H9 (cell line): ENCODE measurements at regions not wholly inside any gene's neighbourhood (a gene's known extent, or its start where the extent isn't known, plus 50 kb on each side); places are given as distances from the start of the nearest gene placed in this dataset.

Source experiments
- DNase-seq: peaks from one replicate; pipeline ENCODE4 v3.0.0-alpha.2; 2017
- H2AFZ ChIP-seq: one replicate; pipeline ENCODE4 v1.6.1; 2013; ENCODE audit warnings: mild to moderate bottlenecking, low read length, control low read depth, moderate library complexity
- H2AK5ac ChIP-seq: 2 replicates; pipeline ENCODE4 v1.6.1; 2013; ENCODE audit warnings: low read length, control low read depth, mixed read lengths; ENCODE audit not compliant: insufficient read length
- H2BK120ac ChIP-seq: one replicate; pipeline ENCODE4 v1.6.1; 2013; ENCODE audit warnings: low read depth, mild to moderate bottlenecking, low read length, control low read depth, inconsistent platforms; ENCODE audit not compliant: poor library complexity, severe bottlenecking
- H2BK12ac ChIP-seq: 2 replicates; pipeline ENCODE4 v1.6.1; 2013; ENCODE audit warnings: low read length, control low read depth, mixed read lengths, low read depth; ENCODE audit not compliant: insufficient read length
- H2BK15ac ChIP-seq: 2 replicates; pipeline ENCODE4 v1.6.1; 2013; ENCODE audit warnings: low read depth, low read length, control low read depth
- H2BK20ac ChIP-seq: one replicate; pipeline ENCODE4 v1.6.1; 2013; ENCODE audit warnings: low read depth, mild to moderate bottlenecking, low read length, control low read depth, inconsistent platforms; ENCODE audit not compliant: poor library complexity, severe bottlenecking
- H2BK5ac ChIP-seq: 2 replicates; pipeline ENCODE4 v1.6.1; 2013; ENCODE audit warnings: low read length, control low read depth, mixed read lengths; ENCODE audit not compliant: insufficient read length
- H3K14ac ChIP-seq: 2 replicates; pipeline ENCODE4 v1.6.1; 2013; ENCODE audit warnings: low read length, control low read depth; ENCODE audit not compliant: insufficient read depth
- H3K18ac ChIP-seq: 2 replicates; pipeline ENCODE4 v1.6.1; 2013; ENCODE audit warnings: low read depth, mild to moderate bottlenecking, mixed read lengths, low read length, control low read depth; ENCODE audit not compliant: insufficient read length
- H3K23ac ChIP-seq: 2 replicates; pipeline ENCODE4 v1.6.1; 2013; ENCODE audit warnings: low read length, control low read depth, mixed read lengths, low read depth; ENCODE audit not compliant: insufficient read length
- H3K23me2 ChIP-seq: 2 replicates; pipeline ENCODE4 v1.6.1; 2013; ENCODE audit warnings: low read depth, mild to moderate bottlenecking, mixed read lengths, low read length, control low read depth; ENCODE audit not compliant: insufficient read length, poor library complexity, severe bottlenecking
- H3K27ac ChIP-seq: 2 replicates; pipeline ENCODE4 v1.5.1; 2013; ENCODE audit warnings: low read length, control low read depth, mixed read lengths, low read depth; ENCODE audit not compliant: insufficient read length
- H3K27me3 ChIP-seq: 2 replicates; pipeline ENCODE4 v1.6.1; 2013; ENCODE audit warnings: low read length, control low read depth, inconsistent platforms; ENCODE audit not compliant: insufficient read depth
- H3K4ac ChIP-seq: 2 replicates; pipeline ENCODE4 v1.6.1; 2013; ENCODE audit warnings: low read depth, mild to moderate bottlenecking, control low read depth, inconsistent platforms, low read length, moderate library complexity
- H3K4me1 ChIP-seq: 2 replicates; pipeline ENCODE4 v1.6.1; 2013; ENCODE audit warnings: low read length, control low read depth, inconsistent platforms; ENCODE audit not compliant: insufficient read depth
- H3K4me2 ChIP-seq: 2 replicates; pipeline ENCODE4 v1.6.1; 2013; ENCODE audit warnings: low read length, control low read depth, mixed read lengths; ENCODE audit not compliant: insufficient read length, insufficient read depth
- H3K56ac ChIP-seq: 2 replicates; pipeline ENCODE4 v1.6.1; 2013; ENCODE audit warnings: low read depth, mild to moderate bottlenecking, mixed read lengths, low read length, control low read depth; ENCODE audit not compliant: insufficient read length
- H3K79me1 ChIP-seq: 2 replicates; pipeline ENCODE4 v1.6.1; 2013; ENCODE audit warnings: low read depth, mild to moderate bottlenecking, moderate library complexity, low read length, control low read depth, inconsistent platforms; ENCODE audit not compliant: insufficient read depth, poor library complexity, severe bottlenecking
- H3K79me2 ChIP-seq: 2 replicates; pipeline ENCODE4 v1.6.1; 2013; ENCODE audit warnings: low read length, control low read depth, inconsistent platforms; ENCODE audit not compliant: insufficient read depth
- H3K9ac ChIP-seq: 2 replicates; pipeline ENCODE4 v1.6.1; 2013; ENCODE audit warnings: low read length, control low read depth, mixed read lengths; ENCODE audit not compliant: insufficient read length; ENCODE audit errors: extremely low read depth
- H3K9me3 ChIP-seq: one replicate; pipeline ENCODE4 v1.6.1; 2013; ENCODE audit warnings: low read depth, low read length, inconsistent platforms; ENCODE audit not compliant: control insufficient read depth
- H3T11ph ChIP-seq: one replicate; pipeline ENCODE4 v1.6.1; 2013; ENCODE audit warnings: mild to moderate bottlenecking, low read length, control low read depth, inconsistent platforms
- H4K20me1 ChIP-seq: one replicate; pipeline ENCODE4 v1.6.1; 2013; ENCODE audit not compliant: control insufficient read depth, insufficient read length, insufficient read depth
- H4K5ac ChIP-seq: 2 replicates; pipeline ENCODE4 v1.6.1; 2013; ENCODE audit warnings: low read depth, mild to moderate bottlenecking, mixed read lengths, low read length, control low read depth; ENCODE audit not compliant: insufficient read length
- H4K8ac ChIP-seq: replicated peaks from 2 replicates; pipeline ENCODE4 v1.6.1; 2013; ENCODE audit warnings: low read length, control low read depth, mixed read lengths, low read depth; ENCODE audit not compliant: insufficient read length
- H4K91ac ChIP-seq: 2 replicates; pipeline ENCODE4 v1.6.1; 2013; ENCODE audit warnings: low read depth, mild to moderate bottlenecking, moderate library complexity, mixed read lengths, low read length, control low read depth; ENCODE audit not compliant: insufficient read length
- H3K27ac Mint-ChIP-seq, 3 experiments: 2 replicates in 2 of 3; 3 replicates in 1 of 3; pipeline ENCODE4 v1.8.0; 2020 to 2021; ENCODE audit warnings: mixed read lengths in 3 of 3, mild to moderate bottlenecking in 1 of 3, moderate library complexity in 1 of 3
- H3K27me3 Mint-ChIP-seq: 2 replicates; pipeline ENCODE4 v1.8.0; 2021; ENCODE audit warnings: low read depth, mild to moderate bottlenecking, moderate library complexity, mixed read lengths
- H3K36me3 Mint-ChIP-seq, 3 experiments: 2 replicates in 2 of 3; 3 replicates in 1 of 3; pipeline ENCODE4 v1.8.0; 2020 to 2021; ENCODE audit warnings: low read depth in 3 of 3, mixed read lengths in 3 of 3; ENCODE audit not compliant: insufficient read depth in 1 of 3
- H3K4me1 Mint-ChIP-seq, 2 experiments: 2 replicates each; pipeline ENCODE4 v1.8.0; 2020; ENCODE audit warnings: mixed read lengths in 2 of 2
- H3K4me3 Mint-ChIP-seq, 2 experiments: 2 replicates in 1 of 2; 3 replicates in 1 of 2; pipeline ENCODE4 v1.8.0; 2020 to 2021; ENCODE audit warnings: mild to moderate bottlenecking in 2 of 2, mixed read lengths in 2 of 2, moderate library complexity in 1 of 2
- H3K9me3 Mint-ChIP-seq, 2 experiments: 2 replicates in 1 of 2; 3 replicates in 1 of 2; pipeline ENCODE4 v1.8.0; 2020; ENCODE audit warnings: mild to moderate bottlenecking in 2 of 2, mixed read lengths in 2 of 2, moderate library complexity in 1 of 2
- CTCF ChIP-seq: fragments of 200-600 bp; sonication (generic); conservative IDR thresholded peaks from 3 replicates; pipeline ENCODE4 v1.8.0; 2021; ENCODE audit warnings: antibody characterized with exemption, mild to moderate bottlenecking
- WGBS: extraction: QIAGEN DNeasy Blood & Tissue Kit; methylation state at CpG from one replicate; pipeline ENCODE4 v1.1.7; 2013; ENCODE audit warnings: missing lambda C conversion rate, low lambda C conversion rate, mixed read lengths; ENCODE audit not compliant: insufficient read length; ENCODE audit errors: extremely low coverage; 5-methylcytosine and 5-hydroxymethylcytosine counted together

GRCh38 chr20:58579819-58580473 lies 64.7 kb upstream of the APCDD1L start:
- H3K27me3 Mint-ChIP-seq, result peaks cover 16% of the 10 kb centered on the region
- no peak overlapping the region for H2AK5ac ChIP-seq
- no peaks in the 10 kb centered on the region for H3K27me3 ChIP-seq
- H2BK5ac ChIP-seq, result no peak overlapping the region
- no peaks in the 10 kb centered on the region for H3K23me2 ChIP-seq
- no peak overlapping the region for H2BK15ac ChIP-seq
- H2BK20ac ChIP-seq, result no peak overlapping the region
- no peak overlapping the region for H3K4me3 Mint-ChIP-seq
- H4K91ac ChIP-seq, result no peak overlapping the region
- H2AFZ ChIP-seq, result no peak overlapping the region
- WGBS, result no CpG with 5 or more reads among the region's 23 CpGs
- H3K27ac Mint-ChIP-seq, result no peak overlapping the region
- no peaks in the 10 kb centered on the region for H3K4me1 ChIP-seq
- no peak overlapping the region for H3K56ac ChIP-seq
- DNase-seq, result no peak
- no peak overlapping the region for H3K9ac ChIP-seq
- no peaks in the 10 kb centered on the region for H3K79me2 ChIP-seq
- H3K36me3 Mint-ChIP-seq, result no peaks in the 10 kb centered on the region
- H2BK12ac ChIP-seq, result no peak overlapping the region
- no peak overlapping the region for H3K4ac ChIP-seq
- no peak overlapping the region for H3K23ac ChIP-seq
- no peak overlapping the region for H3K27ac ChIP-seq
- H2BK120ac ChIP-seq, result no peak overlapping the region
- no peaks in the 10 kb centered on the region for H4K20me1 ChIP-seq
- no peak for TF ChIP-seq CTCF
- no peak overlapping the region for H4K5ac ChIP-seq
- H4K8ac ChIP-seq, result no peak overlapping the region
- H3K4me1 Mint-ChIP-seq, result peaks cover 23 to 28% of the 10 kb centered on the region in 2 experiments
- no peaks in the 10 kb centered on the region for H3K9me3 ChIP-seq
- no peak overlapping the region for H3T11ph ChIP-seq
- H3K79me1 ChIP-seq, result no peaks in the 10 kb centered on the region
- H3K9me3 Mint-ChIP-seq, result peaks cover 4 to 9% of the 10 kb centered on the region in 2 experiments; a peak in 4 of 5 replicates
- no peak overlapping the region for H3K4me2 ChIP-seq
- H3K14ac ChIP-seq, result no peak overlapping the region
- no peak overlapping the region for H3K18ac ChIP-seq
